Ishikawa (cell line): ENCODE measurements at regions not wholly inside any gene's neighbourhood (a gene's known extent, or its start where the extent isn't known, plus 50 kb on each side); places are given as distances from the start of the nearest gene placed in this dataset.

Source experiments
- CEBPB ChIP-seq: IDR thresholded peaks from 2 replicates; pipeline ENCODE4 v1.6.1; 2012
- CREB1 ChIP-seq: IDR thresholded peaks from 2 replicates; pipeline ENCODE4 v1.6.1; 2012; ENCODE audit warnings: low read depth
- EGR1 ChIP-seq: IDR thresholded peaks from 2 replicates; pipeline ENCODE4 v1.6.1; 2012
- EP300 ChIP-seq: IDR thresholded peaks from 2 replicates; pipeline ENCODE4 v1.6.1; 2012; ENCODE audit warnings: borderline replicate concordance
- FOXM1 ChIP-seq: IDR thresholded peaks from 2 replicates; pipeline ENCODE4 v1.6.1; 2012; ENCODE audit warnings: low read depth, borderline replicate concordance
- NFIC ChIP-seq: IDR thresholded peaks from 2 replicates; pipeline ENCODE4 v1.6.1; 2012
- RAD21 ChIP-seq: IDR thresholded peaks from 2 replicates; pipeline ENCODE4 v1.6.1; 2012; ENCODE audit warnings: low read depth
- TAF1 ChIP-seq: IDR thresholded peaks from 2 replicates; pipeline ENCODE4 v1.6.1; 2012; ENCODE audit warnings: low read depth, mild to moderate bottlenecking
- TCF12 ChIP-seq: IDR thresholded peaks from 2 replicates; pipeline ENCODE4 v1.6.1; 2012; ENCODE audit warnings: low read depth
- TEAD4 ChIP-seq: IDR thresholded peaks from 2 replicates; pipeline ENCODE4 v1.6.1; 2012
- YY1 ChIP-seq: IDR thresholded peaks from 2 replicates; pipeline ENCODE4 v1.6.1; 2012; ENCODE audit warnings: low read depth
- ZBTB7A ChIP-seq: IDR thresholded peaks from 2 replicates; pipeline ENCODE4 v1.6.1; 2012; ENCODE audit warnings: low read depth
- TF ChIP-seq, protein P1 (sequence below): IDR thresholded peaks from 2 replicates; pipeline ENCODE4 v1.6.1; 2012
- TF ChIP-seq, protein P2 (sequence below): IDR thresholded peaks from 2 replicates; pipeline ENCODE4 v1.6.1; 2012
- TF ChIP-seq, protein P3 (sequence below): IDR thresholded peaks from 2 replicates; pipeline ENCODE4 v1.6.1; 2012; ENCODE audit warnings: low read depth, mild to moderate bottlenecking

DNA sequence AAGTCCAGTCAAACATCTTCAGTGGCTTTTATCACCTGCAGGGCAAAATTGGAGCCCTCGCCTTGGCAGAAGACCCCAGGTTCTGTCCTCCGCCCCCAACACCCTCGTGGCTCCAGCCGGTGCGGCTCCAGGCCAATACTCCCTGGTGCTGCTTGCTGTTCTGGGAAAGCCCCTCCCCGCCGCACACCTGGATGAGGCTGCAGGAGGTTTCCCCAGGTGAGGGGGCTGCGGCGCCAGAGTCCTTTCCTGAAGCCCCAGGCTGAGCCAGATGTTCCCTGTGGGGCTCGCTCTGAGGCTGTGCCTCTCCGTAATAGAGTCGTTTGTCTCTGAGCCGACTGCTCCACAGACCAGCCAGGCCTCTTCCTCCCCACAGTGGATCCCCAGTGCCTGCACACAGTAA lies 375.4 kb upstream of the IRX1 start:
- TF ChIP-seq, protein P1, sequence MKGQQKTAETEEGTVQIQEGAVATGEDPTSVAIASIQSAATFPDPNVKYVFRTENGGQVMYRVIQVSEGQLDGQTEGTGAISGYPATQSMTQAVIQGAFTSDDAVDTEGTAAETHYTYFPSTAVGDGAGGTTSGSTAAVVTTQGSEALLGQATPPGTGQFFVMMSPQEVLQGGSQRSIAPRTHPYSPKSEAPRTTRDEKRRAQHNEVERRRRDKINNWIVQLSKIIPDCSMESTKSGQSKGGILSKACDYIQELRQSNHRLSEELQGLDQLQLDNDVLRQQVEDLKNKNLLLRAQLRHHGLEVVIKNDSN = no peak
- TF ChIP-seq NFIC = no peak
- no peak for TF ChIP-seq RAD21
- TF ChIP-seq TEAD4 = no peak
- no peak for TF ChIP-seq EP300
- TF ChIP-seq TCF12 = no peak
- no peak for TF ChIP-seq ZBTB7A
- no peak for TF ChIP-seq FOXM1
- TF ChIP-seq YY1 = no peak
- TF ChIP-seq CEBPB = no peak
- TF ChIP-seq, protein P2, sequence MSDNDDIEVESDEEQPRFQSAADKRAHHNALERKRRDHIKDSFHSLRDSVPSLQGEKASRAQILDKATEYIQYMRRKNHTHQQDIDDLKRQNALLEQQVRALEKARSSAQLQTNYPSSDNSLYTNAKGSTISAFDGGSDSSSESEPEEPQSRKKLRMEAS = no peak
- TF ChIP-seq CREB1 = no peak
- TF ChIP-seq TAF1 = no peak
- TF ChIP-seq, protein P3, sequence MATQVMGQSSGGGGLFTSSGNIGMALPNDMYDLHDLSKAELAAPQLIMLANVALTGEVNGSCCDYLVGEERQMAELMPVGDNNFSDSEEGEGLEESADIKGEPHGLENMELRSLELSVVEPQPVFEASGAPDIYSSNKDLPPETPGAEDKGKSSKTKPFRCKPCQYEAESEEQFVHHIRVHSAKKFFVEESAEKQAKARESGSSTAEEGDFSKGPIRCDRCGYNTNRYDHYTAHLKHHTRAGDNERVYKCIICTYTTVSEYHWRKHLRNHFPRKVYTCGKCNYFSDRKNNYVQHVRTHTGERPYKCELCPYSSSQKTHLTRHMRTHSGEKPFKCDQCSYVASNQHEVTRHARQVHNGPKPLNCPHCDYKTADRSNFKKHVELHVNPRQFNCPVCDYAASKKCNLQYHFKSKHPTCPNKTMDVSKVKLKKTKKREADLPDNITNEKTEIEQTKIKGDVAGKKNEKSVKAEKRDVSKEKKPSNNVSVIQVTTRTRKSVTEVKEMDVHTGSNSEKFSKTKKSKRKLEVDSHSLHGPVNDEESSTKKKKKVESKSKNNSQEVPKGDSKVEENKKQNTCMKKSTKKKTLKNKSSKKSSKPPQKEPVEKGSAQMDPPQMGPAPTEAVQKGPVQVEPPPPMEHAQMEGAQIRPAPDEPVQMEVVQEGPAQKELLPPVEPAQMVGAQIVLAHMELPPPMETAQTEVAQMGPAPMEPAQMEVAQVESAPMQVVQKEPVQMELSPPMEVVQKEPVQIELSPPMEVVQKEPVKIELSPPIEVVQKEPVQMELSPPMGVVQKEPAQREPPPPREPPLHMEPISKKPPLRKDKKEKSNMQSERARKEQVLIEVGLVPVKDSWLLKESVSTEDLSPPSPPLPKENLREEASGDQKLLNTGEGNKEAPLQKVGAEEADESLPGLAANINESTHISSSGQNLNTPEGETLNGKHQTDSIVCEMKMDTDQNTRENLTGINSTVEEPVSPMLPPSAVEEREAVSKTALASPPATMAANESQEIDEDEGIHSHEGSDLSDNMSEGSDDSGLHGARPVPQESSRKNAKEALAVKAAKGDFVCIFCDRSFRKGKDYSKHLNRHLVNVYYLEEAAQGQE = no peak
- TF ChIP-seq EGR1 = no peak

DNA sequence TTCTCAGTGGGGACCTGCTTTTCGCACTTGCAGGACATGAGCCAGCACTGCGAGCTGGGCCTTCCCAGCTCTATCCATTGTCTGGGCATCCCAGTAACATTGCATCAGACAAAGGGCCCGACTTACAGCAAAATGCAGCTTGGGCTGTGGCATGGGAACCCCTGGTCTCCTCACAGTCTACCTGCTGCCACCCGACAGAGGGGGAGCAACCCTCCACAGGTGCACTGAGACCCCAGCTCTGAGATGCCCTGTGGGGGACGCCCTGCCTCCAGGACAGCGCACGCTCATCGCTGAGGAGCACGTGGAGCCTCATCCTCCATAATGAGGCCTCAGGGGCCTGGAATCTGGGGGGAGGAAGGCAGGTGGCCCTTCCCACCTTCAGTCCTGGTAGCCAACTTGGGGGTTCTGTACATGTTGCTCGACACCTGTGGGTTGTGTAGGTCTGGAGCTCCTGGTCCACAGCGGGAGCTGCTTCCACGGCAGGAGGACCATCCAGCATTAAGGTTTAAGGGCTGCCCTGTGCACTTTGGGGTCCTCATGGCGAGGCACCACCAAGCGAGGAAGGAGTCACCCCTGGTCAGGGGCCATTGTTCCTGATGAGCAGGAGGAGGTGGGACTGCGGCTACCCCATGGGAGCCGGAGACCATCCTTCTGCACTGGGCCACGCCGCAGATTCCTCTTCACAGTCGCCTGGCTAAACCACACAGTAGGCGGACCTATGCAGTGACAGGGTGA lies 376.5 kb upstream of the IRX1 start:
- TF ChIP-seq TCF12 = no peak
- TF ChIP-seq FOXM1 = no peak
- TF ChIP-seq, protein P3 = no peak
- no peak for TF ChIP-seq ZBTB7A
- no peak for TF ChIP-seq EP300
- no peak for TF ChIP-seq EGR1

DNA sequence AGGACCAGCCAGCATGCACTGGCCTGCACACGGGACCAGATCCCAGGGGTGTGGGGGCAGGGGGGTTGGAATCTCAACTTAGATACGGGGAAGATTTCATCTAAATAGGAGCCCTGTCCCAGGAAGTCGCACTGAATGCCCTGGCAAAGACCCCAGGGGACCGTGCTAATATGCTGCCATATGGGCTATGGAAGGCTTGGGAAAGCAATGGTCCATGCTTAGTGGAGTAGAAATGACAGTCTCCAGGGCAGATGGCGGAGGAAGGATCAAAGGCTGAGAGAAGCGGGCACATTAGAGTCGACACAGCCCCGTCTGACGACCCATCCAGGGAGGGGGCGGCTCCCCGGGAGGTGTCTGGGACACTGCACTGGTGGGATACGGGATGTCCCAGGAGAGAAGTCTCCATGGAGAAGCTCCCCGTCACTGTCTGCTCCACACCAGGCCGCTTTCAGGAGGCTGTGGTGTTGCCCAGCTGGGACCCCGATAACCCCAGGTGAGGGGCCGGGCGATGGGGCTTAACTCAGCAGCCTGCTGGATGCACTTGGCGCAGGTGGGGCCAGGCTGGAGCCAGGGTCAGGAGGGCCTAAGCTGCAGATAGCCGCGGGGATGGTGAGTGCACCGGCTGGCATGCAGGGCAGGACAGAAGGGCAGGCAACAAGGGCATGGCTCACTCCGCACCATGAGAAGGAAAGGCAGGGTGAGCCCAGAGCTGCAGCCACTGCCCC lies 377.7 kb upstream of the IRX1 start:
- TF ChIP-seq TEAD4 (no peak), CEBPB (no peak), TCF12 (no peak), TAF1 (no peak), ZBTB7A (no peak), FOXM1 (no peak), NFIC (no peak), EP300 (no peak), CREB1 (no peak), EGR1 (no peak), RAD21 (no peak), YY1 (no peak)
- TF ChIP-seq, protein P3 = no peak
- TF ChIP-seq, protein P1 = no peak
- TF ChIP-seq, protein P2 = no peak

DNA sequence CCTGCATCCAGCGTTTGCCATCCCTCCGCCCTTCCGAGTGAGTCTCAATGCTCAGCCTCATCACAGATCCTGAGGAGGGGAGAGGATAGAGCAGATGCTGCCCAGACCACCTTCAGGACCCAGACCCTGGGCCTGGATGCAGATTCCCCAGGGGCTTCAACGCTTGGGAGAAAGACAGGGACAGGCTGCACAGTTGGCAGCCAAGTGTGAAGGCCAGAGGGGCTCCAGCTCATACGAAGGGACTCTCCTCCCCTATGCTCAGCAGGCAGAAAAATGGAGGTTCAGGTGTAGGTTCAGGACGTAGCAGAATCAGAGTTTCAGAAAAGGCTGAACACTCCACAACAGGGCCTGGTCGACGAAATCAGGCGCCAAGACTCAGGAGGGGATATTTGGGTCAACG lies 378.5 kb upstream of the IRX1 start:
- TF ChIP-seq FOXM1 = no peak
- TF ChIP-seq TAF1 = no peak
- no peak for TF ChIP-seq RAD21
- no peak for TF ChIP-seq TEAD4
- no peak for TF ChIP-seq EP300
- TF ChIP-seq, protein P2 = no peak
- no peak for TF ChIP-seq ZBTB7A
- TF ChIP-seq CREB1 = no peak
- TF ChIP-seq YY1 = no peak
